HG03135 (cell line): ENCODE measurements at regions not wholly inside any gene's neighbourhood (a gene's known extent, or its start where the extent isn't known, plus 50 kb on each side); places are given as distances from the start of the nearest gene placed in this dataset.

Experiments used
- ATAC-seq: cut with Tn5 transposase; IDR thresholded peaks from one replicate; pipeline ENCODE4 v1.9.1; 2021; ENCODE audit warnings: mild to moderate bottlenecking, moderate library complexity; ENCODE audit not compliant: unreplicated experiment

DNA sequence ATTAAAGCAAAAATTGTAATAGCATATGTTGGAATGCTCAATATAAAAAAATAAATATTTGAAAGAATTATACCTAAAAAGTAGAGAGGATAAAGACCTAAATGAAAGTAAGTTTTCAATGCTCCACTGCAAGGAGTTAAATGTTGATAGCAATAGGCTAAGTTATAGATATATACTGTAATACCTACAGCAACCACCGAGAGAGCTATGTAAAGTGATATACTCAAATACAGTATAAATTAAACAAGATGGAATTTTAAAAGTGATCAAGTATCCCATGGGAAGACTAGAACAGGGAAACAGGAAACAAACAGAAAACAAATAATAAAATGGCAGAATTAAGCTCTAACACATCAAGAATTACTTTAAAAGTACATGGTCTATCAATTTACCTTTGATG lies 73.9 kb downstream of the CASP3 start:
- no peak for ATAC-seq

GRCh38 chr4:184574861-184575260 lies 74.4 kb downstream of the CASP3 start:
- no peak for ATAC-seq

GRCh38 chr4:184573701-184574100 lies 75.5 kb downstream of the CASP3 start:
- no peak for ATAC-seq

DNA sequence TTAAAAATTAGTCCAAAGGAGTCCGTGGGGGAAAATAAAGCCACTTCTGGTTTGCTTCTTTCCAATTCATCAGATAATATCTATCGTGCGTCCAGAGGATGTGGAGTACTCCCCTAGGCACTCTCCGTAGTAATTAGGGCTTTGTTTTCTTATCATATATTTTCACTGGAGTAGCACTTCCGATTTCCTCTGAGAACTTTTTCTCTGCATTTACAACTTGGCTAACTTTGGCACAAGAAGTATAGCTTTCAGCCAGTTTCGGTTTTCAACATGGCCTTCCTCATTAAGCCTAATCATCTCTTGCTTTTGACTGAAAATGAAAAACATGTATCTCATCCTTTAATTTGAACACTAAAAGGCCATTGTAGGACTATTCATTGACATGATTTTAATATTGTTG lies 80.5 kb downstream of the CASP3 start:
- ATAC-seq: no peak

- no peak for ATAC-seq
These were observed 85.6 kb downstream of the CASP3 start for GRCh38 chr4:184563621-184564020.

DNA sequence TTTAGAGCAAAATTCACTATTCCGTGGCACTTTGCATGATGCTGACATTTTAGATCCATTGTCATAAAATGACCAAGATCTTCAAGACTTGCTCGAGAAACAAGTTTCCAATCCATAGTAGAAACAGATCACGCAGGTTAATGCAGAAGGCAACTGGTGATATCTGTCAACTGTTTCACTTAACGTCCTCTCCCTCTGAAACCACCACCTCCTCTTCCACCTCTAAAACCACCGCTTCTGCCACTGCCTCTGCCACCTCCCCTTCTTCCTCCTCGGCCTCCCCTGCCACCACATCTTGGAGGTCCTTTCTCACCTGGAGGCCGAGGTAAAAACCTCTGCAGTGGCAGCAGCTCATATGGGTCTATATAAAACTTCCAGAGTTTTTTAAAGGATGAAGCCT lies 84.6 kb upstream of the IRF2 start:
- ATAC-seq: no peak

DNA sequence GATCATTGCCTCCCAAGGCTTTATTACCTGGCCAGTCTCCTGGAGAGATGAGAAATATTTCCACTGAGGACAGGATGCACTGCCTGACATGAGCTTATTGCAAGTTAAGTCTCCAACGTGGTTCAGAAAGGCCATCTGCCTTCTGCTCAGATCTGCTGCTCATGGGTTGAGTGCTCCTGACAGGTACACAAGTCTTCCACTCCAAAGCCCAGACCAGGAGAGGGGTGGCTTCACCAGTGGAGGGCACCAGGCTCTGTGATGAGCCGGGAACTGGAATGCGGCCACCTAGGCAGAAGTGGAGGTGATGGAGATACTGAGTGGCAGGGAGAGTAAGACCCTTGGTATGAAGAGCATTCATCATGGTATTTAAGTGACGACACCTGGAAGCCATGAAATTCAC lies 79.5 kb upstream of the IRF2 start:
- no peak for ATAC-seq

DNA sequence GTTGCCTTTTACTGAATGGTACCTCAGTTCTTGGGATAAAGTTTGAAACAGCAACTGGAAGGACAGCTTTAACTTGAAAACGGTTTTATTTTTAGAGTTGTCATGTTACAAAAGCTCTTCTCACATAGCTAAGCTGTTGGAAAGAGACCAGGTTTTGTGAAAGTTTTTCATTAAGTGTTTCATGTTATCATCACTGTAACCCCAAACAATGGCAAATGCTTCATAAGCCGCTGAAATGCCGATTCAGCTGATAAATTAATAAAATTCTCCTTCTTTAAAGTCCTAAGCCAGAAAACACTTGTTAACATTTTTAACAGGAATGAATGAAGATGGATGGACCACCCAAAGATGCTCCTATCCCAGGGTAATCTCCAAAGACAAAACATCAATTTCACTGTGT lies 76.1 kb upstream of the IRF2 start:
- no peak for ATAC-seq

DNA sequence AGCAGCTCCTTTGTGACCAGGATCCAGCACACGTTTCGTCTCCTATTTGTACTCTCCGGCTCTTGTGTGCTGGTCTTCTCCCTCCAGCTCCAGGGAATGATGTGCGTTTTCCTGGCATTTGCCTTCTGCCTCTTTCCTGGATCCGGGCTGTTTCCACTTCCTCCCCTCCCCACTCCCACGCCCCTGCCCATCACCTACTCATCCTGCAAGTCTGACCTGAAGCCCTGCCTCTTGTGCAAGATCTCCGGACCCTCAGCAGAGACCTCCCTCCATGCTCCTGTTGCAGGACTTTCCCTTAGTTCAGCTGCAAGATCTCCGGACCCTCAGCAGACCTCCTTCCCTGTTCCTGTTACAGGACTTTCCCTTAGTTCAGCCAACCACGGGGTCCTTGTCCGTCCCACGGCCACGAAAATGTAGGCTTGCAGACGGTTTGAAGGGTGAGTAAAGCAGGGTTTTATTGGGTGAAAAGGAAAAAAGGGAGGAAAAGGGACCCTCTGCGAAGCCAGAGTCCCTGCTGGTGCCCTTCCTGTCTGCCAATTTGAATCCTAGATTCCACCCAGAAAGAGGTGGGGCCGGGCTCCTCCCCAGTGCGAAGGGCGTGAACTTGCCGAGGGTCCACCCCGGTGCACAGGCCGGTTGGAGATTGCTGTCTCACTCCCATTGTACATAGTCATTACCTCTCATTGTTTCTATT lies 74.4 kb upstream of the IRF2 start:
- no peak for ATAC-seq

- ATAC-seq: no peak
These were observed 73.9 kb upstream of the IRF2 start for GRCh38 chr4:184548316-184548647.

DNA sequence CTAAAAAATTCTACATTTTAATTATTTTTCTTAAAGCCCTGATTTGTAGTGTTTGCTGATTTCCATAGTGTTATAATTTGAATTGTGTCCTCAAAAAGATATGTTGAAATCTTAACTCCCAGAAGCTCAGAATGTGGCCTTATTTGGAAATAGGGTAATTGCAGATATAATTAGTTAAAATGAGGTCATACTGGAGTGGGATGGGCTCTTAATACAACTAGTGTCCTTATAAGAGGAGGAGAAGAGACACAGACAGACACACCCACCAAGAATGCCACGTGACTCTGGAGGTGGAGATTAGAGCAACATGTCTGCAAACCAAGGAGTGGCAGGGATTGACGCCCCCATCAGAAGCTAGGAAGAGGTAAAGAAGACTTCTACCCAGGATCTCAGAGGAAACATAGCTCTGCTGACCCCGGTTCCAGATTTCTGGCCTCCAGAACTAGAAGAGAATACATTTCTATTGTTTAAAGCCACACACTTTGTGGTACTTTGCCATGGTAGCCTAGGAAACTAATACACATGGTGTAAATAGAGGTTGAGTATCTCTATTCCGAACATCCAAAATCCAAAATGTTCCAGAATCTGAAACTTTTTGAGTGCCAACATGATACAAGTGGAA lies 70.5 kb upstream of the IRF2 start:
- no peak for ATAC-seq

DNA sequence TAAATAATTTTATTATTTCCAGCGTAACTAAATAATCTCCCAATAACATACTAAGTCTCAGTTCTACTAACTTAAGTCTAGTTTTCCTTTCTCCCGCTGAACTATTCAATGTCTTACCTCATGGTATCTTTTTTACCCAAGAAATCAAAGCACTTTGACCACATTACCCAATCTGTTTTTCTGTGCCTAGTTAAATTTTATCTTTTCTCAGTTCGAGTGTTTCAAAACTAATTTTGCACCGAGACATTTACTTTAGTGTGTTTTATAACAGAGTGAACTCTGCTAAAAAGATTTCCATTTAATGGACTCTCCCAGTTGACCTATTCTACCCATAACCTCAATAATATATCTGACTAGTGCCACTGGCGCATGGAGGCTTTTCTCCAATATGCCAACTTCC lies 67.6 kb upstream of the IRF2 start:
- no peak for ATAC-seq

DNA sequence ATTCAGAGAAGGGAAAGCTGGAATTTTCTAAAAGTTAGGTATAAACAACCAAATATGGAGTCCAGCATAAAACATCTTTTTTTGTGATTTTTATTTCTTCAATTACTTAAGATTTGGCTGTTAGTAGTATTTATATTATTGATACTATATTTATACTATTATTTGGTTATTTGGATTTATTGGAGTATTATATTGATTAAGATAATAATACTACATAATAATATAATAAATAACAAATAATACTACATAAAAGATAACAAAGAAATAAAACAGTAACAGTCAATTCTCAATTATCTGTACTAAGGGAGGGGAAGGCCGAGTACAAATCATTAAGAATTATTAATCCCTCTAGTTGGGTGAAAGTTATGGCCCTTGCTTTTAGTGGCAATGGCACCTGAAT lies 66.0 kb upstream of the IRF2 start:
- no peak for ATAC-seq

GRCh38 chr4:184538023-184538599 lies 63.8 kb upstream of the IRF2 start:
- ATAC-seq: peak; percentile 40

GRCh38 chr4:184537269-184538022 lies 63.1 kb upstream of the IRF2 start:
- ATAC-seq: peak; percentile 59

- ATAC-seq: peak; percentile 1
These were observed 62.5 kb upstream of the IRF2 start for GRCh38 chr4:184536881-184537248.

DNA sequence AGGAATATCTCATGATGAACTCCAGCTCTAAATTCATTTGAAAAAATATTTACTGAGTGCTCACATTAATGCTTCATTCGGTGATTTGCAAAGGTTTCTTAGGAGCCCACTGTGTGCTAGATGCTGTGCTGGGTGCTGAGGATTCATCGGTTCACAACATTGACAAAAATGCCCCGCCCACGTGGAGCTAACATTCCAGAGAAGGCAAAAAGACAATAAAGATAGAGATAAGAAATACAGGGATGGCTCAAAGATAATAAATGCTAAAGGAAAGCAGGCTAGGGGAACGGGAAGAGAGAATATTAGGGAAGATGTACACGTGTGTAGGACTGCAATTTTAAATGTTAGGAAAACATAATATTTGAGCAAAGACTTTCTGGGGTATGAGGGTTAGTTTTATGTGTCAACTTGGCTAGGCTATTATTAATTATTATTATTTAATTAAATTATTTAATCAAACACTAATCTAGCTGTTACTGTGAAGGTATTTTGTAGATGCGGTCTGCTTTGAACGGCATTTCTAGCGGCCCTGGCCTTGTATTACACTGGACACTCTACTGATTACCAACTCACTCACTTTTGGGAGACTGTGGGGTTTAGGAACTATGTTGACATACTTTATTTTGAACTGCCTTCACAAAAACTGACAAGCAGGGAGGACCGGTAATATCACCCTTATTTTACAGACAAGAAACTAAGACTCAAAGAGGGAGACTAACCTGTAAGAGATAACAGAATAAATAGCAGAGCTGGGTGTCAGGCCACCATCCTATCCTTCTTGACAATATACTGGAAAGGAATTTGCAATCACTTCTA lies 61.9 kb upstream of the IRF2 start:
- ATAC-seq: no peak

- peak; percentile 48 for ATAC-seq
These were observed 60.4 kb upstream of the IRF2 start for GRCh38 chr4:184534511-184535391.

- no peak for ATAC-seq
These were observed 59.6 kb upstream of the IRF2 start for GRCh38 chr4:184533908-184534307.

DNA sequence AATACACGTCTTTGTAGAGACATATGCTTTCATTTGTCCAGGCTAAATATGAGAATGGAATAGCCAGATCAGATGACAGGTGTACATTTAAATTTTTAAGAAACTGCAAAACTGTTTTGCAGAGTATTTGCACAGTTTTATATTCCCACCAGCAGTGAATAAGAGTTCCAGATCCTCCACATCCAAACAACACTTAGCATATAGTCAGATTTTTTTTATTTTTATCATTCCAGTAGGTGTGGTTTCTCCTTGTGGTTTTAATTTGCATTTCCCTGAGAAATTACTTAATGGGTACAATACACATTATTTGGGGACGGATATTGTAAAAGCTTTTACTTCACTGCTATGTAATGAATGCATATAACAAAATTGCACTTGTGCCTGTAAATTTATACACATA lies 56.7 kb upstream of the IRF2 start:
- no peak for ATAC-seq
